ENCODE measurements at regions not wholly inside any gene's neighbourhood (a gene's known extent, or its start where the extent isn't known, plus 50 kb on each side); places are given as distances from the start of the nearest gene placed in this dataset.

GRCh38 chr4:73348185-73348584 lies 55.9 kb upstream of the ALB start:
- Histone ChIP-seq H3K27me3 (no peaks in the 10 kb centered on the region), H3K36me3 (no peaks in the 10 kb centered on the region), H3K4me1 (peaks cover 8 to 30% (median 13%) of the 10 kb centered on the region in 3 donors), H3K4me3 (no peak overlapping the region), H3K27ac (no peak overlapping the region), H3K9me3 (no peaks in the 10 kb centered on the region)
- intact Hi-C loops (cut with DNase I) = no loop called here
- DNase-seq = no peak
- TF ChIP-seq CTCF (IDR thresholded peaks at IDR 0.05) = no peak
- no peak for ATAC-seq
- no peak for FAIRE-seq

- peaks cover 8 to 30% (median 13%) of the 10 kb centered on the region in 3 donors for H3K4me1 ChIP-seq
- no peak for TF ChIP-seq CTCF (IDR thresholded peaks at IDR 0.05)
- no peaks in the 10 kb centered on the region for H3K36me3 ChIP-seq
- ATAC-seq (no peak), DNase-seq (no peak), FAIRE-seq (no peak)
- intact Hi-C loops (cut with DNase I) = no loop called here
- H3K9me3 ChIP-seq = no peaks in the 10 kb centered on the region
- no peak overlapping the region for H3K27ac ChIP-seq
- no peaks in the 10 kb centered on the region for H3K27me3 ChIP-seq
- no peak overlapping the region for H3K4me3 ChIP-seq
These were observed 56.6 kb upstream of the ALB start for GRCh38 chr4:73347497-73347896.

GRCh38 chr4:73345399-73345975 lies 58.6 kb upstream of the ALB start:
- DNase-seq = no peak

GRCh38 chr4:73344106-73344505 lies 60.0 kb upstream of the ALB start:
- FAIRE-seq = no peak
- H3K27me3 ChIP-seq = no peaks in the 10 kb centered on the region
- intact Hi-C loops (cut with DNase I) = no loop called here
- no peak for TF ChIP-seq CTCF (IDR thresholded peaks at IDR 0.05)
- 45 to 46% methylated on average over 1 of the region's 1 CpG for WGBS, 2 donors
- no peak for ATAC-seq
- no peak for DNase-seq
- H3K4me1 ChIP-seq = peaks cover 8 to 30% (median 13%) of the 10 kb centered on the region in 3 donors
- H3K27ac ChIP-seq = no peak overlapping the region
- H3K36me3 ChIP-seq = no peaks in the 10 kb centered on the region
- no peaks in the 10 kb centered on the region for H3K9me3 ChIP-seq
- H3K4me3 ChIP-seq = no peak overlapping the region

More at GRCh38 chr4:73345399-73345975, 58.6 kb upstream of the ALB start:
- intact Hi-C loops (cut with DNase I) = no loop called here
- Histone ChIP-seq H3K4me1 (peaks cover 8 to 30% (median 13%) of the 10 kb centered on the region in 3 donors), H3K27ac (peak overlapping the region in 2 of 4 donors; percentile 35 to 75), H3K36me3 (no peaks in the 10 kb centered on the region), H3K9me3 (no peaks in the 10 kb centered on the region), H3K27me3 (no peaks in the 10 kb centered on the region), H3K4me3 (peak overlapping the region in 1 of 4 donors; percentile 7)
- ATAC-seq = peak; percentile 84 to 89 (median 86)
- 10 to 14% methylated on average over 4 of the region's 4 CpGs for WGBS, 2 donors
- TF ChIP-seq CTCF (IDR thresholded peaks at IDR 0.05) = no peak
- no peak for FAIRE-seq

- Histone ChIP-seq H3K4me3 (no peak overlapping the region), H3K27me3 (no peaks in the 10 kb centered on the region), H3K27ac (no peak overlapping the region), H3K36me3 (no peaks in the 10 kb centered on the region), H3K9me3 (no peaks in the 10 kb centered on the region), H3K4me1 (peaks cover 8 to 30% (median 13%) of the 10 kb centered on the region in 3 donors)
- no peak for ATAC-seq
- intact Hi-C loops (cut with DNase I) = no loop called here
- WGBS, 2 donors = 92% methylated on average over 4 of the region's 4 CpGs
- no peak for TF ChIP-seq CTCF (IDR thresholded peaks at IDR 0.05)
- no peak for FAIRE-seq
- DNase-seq = no peak
These were observed 60.7 kb upstream of the ALB start for GRCh38 chr4:73343432-73343831.
